GM12878 (cell line): ENCODE measurements at regions not wholly inside any gene's neighbourhood (a gene's known extent, or its start where the extent isn't known, plus 50 kb on each side); places are given as distances from the start of the nearest gene placed in this dataset.
A peak's percentile ranks its signal among the peaks of the same experiment; 100 is the strongest.

Source experiments
- ATAC-seq: fragments of 200-7000 bp; cut with Tn5 transposase; 3 replicates; pipeline ENCODE4 v1.9.1; 2020; ENCODE audit warnings: mild to moderate bottlenecking, moderate library complexity
- BruUV-seq: library from RNA; stranded (reverse); fragments of 400-500 nt; replicated peaks from 2 replicates; lab custom pipeline; 2021; lab: Mats Ljungman, UMichigan
- CTCF ChIA-PET: fragments of 300-600 bp; sonication (Branson Sonifier 250); formaldehyde crosslinking; extraction: SDS; loops from one replicate; lab custom pipeline; 2021; ENCODE audit warnings: inconsistent platforms; lab: Yijun Ruan, JAX
- POLR2A ChIA-PET: fragments of 350-600 bp; formaldehyde crosslinking; extraction: SDS; loops from one replicate; lab custom pipeline; 2021; ENCODE audit warnings: inconsistent platforms; lab: Charles Lee
- RAD21 ChIA-PET: fragments of 300-600 bp; sonication (Branson Sonifier 250); formaldehyde crosslinking; loops from one replicate; lab custom pipeline; 2023; ENCODE audit warnings: antibody characterized with exemption; ENCODE audit not compliant: unreplicated experiment; lab: Charles Lee
- SMC1A ChIA-PET: fragments of 300-600 bp; sonication (Branson Sonifier 250); formaldehyde crosslinking; loops from one replicate; lab custom pipeline; 2023; ENCODE audit not compliant: unreplicated experiment, uncharacterized antibody; lab: Charles Lee
- DNase-seq: peaks from one replicate; pipeline ENCODE4 v3.0.0-alpha.2; 2011; ENCODE audit warnings: low read depth, low spot score
- FAIRE-seq: peaks from 3 replicates; lab custom pipeline; 2011; peaks lifted over from hg19 to GRCh38; lab: Jason Lieb, UNC
- H2AFZ ChIP-seq: 2 replicates; pipeline ENCODE4 v1.6.0; 2011; ENCODE audit warnings: low read depth, low read length, control low read depth; ENCODE audit not compliant: control insufficient read depth
- H3K27ac ChIP-seq: 2 replicates; pipeline ENCODE4 v1.5.1; 2011; ENCODE audit warnings: control low read depth; ENCODE audit not compliant: control insufficient read depth, insufficient read depth
- H3K27me3 ChIP-seq, 2 experiments: replicated peaks in 1 of 2; 2 replicates each; pipeline versions ENCODE4 v1.6.0 to v1.6.1; 2011; ENCODE audit warnings: low read length in 1 of 2; ENCODE audit not compliant: control insufficient read depth in 2 of 2, insufficient read depth in 2 of 2
- H3K36me3 ChIP-seq, 2 experiments: 2 replicates each; pipeline ENCODE4 v1.5.1; 2011; ENCODE audit warnings: low read length in 1 of 2; ENCODE audit not compliant: control insufficient read depth in 2 of 2, insufficient read depth in 2 of 2
- H3K4me1 ChIP-seq: 2 replicates; pipeline ENCODE4 v1.6.1; 2011; ENCODE audit warnings: mild to moderate bottlenecking, low read length, moderate library complexity, mixed read lengths; ENCODE audit not compliant: control insufficient read depth, insufficient read depth
- H3K4me2 ChIP-seq: 2 replicates; pipeline ENCODE4 v1.6.0; 2011; ENCODE audit warnings: control low read depth; ENCODE audit not compliant: control insufficient read depth, insufficient read depth
- H3K4me3 ChIP-seq: fragments of 200-600 bp; sonication (generic); 2 replicates; pipeline ENCODE4 v1.5.1; 2016
- H3K79me2 ChIP-seq: 2 replicates; pipeline ENCODE4 v1.6.0; 2011; ENCODE audit warnings: low read length; ENCODE audit not compliant: control insufficient read depth, insufficient read depth
- H3K9ac ChIP-seq: 2 replicates; pipeline ENCODE4 v1.8.0; 2011; ENCODE audit warnings: low read length, control low read depth, mixed read lengths; ENCODE audit not compliant: control insufficient read depth, insufficient read depth
- H3K9me3 ChIP-seq: replicated peaks from 3 replicates; pipeline ENCODE4 v1.5.1; 2011; ENCODE audit warnings: mild to moderate bottlenecking, low read length; ENCODE audit not compliant: control insufficient read depth, insufficient read depth
- H4K20me1 ChIP-seq: 2 replicates; pipeline ENCODE4 v1.6.0; 2011; ENCODE audit not compliant: control insufficient read depth, insufficient read depth
- ZBTB40 ChIP-seq: fragments of 450-650 bp; IDR thresholded peaks from 2 replicates; pipeline ENCODE4 v1.6.1; 2016; ENCODE audit warnings: mild to moderate bottlenecking, moderate library complexity, borderline replicate concordance
- ZNF384 ChIP-seq: IDR thresholded peaks from 2 replicates; pipeline ENCODE4 v1.6.1; 2012; ENCODE audit warnings: low read depth, mild to moderate bottlenecking, low read length, improper control_type of control experiment, borderline replicate concordance
- ZNF592 ChIP-seq: fragments of 450-650 bp; IDR thresholded peaks from 2 replicates; pipeline ENCODE4 v1.6.1; 2017; ENCODE audit warnings: mild to moderate bottlenecking, moderate library complexity
- WGBS: methylation state at CpG from one replicate; pipeline ENCODE4 v1.1.6; 2016; ENCODE audit warnings: low lambda C conversion rate; ENCODE audit not compliant: insufficient replicate concordance, insufficient coverage; ENCODE audit errors: missing lambda C conversion rate; 5-methylcytosine and 5-hydroxymethylcytosine counted together
- in situ Hi-C: fragments of 300-500 bp; cut with MboI; formaldehyde crosslinking; loops from 9 replicates; pipeline ENCODE4 v1.14.3; 2018; ENCODE audit warnings: mixed read lengths
- intact Hi-C: fragments of 100-400 bp; cut with micrococcal nuclease; formaldehyde crosslinking; loops from one replicate; pipeline ENCODE4 v1.14.2; 2022; ENCODE audit not compliant: unreplicated experiment

GRCh38 chr12:85425349-85425612 lies 145.3 kb downstream of the ALX1 start:
- intact Hi-C loops, result loop anchor here (1.0 to 2.0 kb wide), 3 partner anchors 24 to 444 kb away; no protein-coding TSS in a partner anchor
- in situ Hi-C loops, result no loop called here
- TF ChIP-seq ZNF384 (peak; percentile 60; the same call in 1 of the 2 replicates), ZNF592 (no peak), ZBTB40 (peak; percentile 82)
- H3K79me2 ChIP-seq, result no peaks in the 10 kb centered on the region
- WGBS, result 0% methylated on average over 1 of the region's 1 CpG
- no peak for FAIRE-seq
- no peaks in the 10 kb centered on the region for H4K20me1 ChIP-seq
- no peak overlapping the region for H3K4me2 ChIP-seq
- H3K36me3 ChIP-seq, result no peaks in the 10 kb centered on the region
- CTCF ChIA-PET, result interaction anchor here (0.7 to 3.8 kb wide), 31 partner anchors 9 to 524 kb away, joined by 3 to 86 read pairs (median 9); partner anchors contain the start of gene NTS
- H3K4me3 ChIP-seq, result no peak overlapping the region
- no peak for DNase-seq
- no peaks in the 10 kb centered on the region for H3K4me1 ChIP-seq
- RAD21 ChIA-PET, result interaction anchor here (0.6 to 3.2 kb wide), 29 partner anchors 8 to 496 kb away, joined by 3 to 62 read pairs (median 5); no protein-coding TSS in a partner anchor
- H3K27me3 ChIP-seq, result no peaks in the 10 kb centered on the region
- no peaks in the 10 kb centered on the region for H3K9me3 ChIP-seq
- H2AFZ ChIP-seq, result no peak overlapping the region
- SMC1A ChIA-PET, result interaction anchor here (0.6 to 3.2 kb wide), 28 partner anchors 10 to 495 kb away, joined by 3 to 22 read pairs (median 5); partner anchors contain the start of gene NTS
- H3K27ac ChIP-seq, result no peak overlapping the region
- no peak for ATAC-seq
- no peak overlapping the region for H3K9ac ChIP-seq
- BruUV-seq, result no TSS peak
- POLR2A ChIA-PET, result interaction anchor here (0.7 to 1.2 kb wide), 3 partner anchors 12 to 19 kb away, joined by 3 to 4 read pairs (median 3); no protein-coding TSS in a partner anchor
